GM18909 (cell line): ENCODE measurements at regions not wholly inside any gene's neighbourhood (a gene's known extent, or its start where the extent isn't known, plus 50 kb on each side); places are given as distances from the start of the nearest gene placed in this dataset.
A peak's percentile ranks its signal among the peaks of the same experiment; 100 is the strongest.

Source experiments
- ATAC-seq: cut with Tn5 transposase; IDR thresholded peaks from one replicate; pipeline ENCODE4 v1.9.1; 2021; ENCODE audit warnings: mild to moderate bottlenecking; ENCODE audit not compliant: unreplicated experiment, poor library complexity

DNA sequence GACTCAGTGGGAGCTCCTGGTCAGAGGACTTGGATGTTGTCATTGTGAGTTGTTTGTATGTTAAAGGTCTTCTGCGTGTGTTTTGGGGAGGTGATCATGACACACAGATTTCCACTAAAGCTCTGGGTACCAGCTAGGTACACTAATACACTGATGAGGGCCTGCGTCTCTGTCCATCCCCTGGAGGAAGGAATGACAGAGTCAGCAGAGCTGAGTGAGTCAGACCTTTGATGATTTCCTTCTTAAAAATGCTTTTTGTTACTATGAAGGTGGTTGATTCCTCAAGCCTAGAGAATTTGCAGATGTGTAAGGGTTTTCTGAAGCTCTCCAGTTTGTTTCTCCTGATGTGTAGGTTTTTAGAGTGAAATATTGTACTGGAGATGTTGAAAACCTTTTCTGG is 424.1 kb upstream of the TPM1 start:
- no peak for ATAC-seq

DNA sequence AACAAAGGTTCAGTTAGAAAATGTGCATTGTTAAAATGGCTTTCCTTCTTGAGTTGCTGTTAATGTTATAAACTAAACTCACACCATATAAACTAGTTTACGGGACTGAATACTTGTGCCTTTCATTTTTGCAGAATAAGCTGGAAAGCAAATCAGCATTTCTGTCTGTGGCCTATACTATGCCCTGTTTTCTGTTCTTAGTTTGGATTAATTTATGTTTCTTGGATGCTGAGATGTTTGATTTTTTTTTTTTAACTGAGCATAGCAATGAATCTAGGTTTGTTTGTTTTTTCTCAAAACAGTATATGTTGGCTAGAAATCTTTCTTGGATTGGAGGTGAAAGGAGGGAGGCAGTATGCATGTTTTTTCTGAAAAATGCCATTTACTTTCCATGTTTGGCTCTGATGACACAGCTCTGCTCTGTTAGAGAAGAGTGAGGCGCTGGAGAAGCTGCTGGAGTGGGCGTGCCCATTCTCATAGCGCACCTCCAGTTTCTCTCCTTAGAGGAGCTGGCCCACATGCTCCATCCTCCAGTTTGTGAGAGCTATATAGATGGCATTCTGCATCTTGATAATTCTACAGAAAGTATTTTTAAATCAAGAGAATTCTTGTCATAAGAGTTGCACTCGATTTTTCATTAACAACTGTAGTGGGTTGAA is 423.6 kb upstream of the TPM1 start:
- no peak for ATAC-seq

DNA sequence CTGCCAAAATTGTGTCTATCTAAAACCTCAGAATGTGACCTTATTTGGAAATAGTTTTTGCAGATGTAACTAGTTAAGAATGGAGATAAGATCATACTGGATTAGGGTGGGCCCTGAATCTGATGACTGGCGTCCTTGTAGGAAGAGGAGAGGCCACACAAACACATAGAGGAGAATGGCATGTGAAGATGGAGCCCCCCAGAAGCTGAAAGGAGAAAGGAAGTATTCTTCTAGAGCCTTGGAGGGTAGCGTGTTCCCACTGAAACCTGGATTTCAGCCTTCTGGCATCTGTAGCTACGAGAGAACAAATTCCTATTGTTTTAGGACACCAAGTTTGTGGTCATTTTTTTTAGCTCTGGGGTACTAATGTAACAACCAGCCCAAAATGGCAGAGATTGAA is 423.0 kb upstream of the TPM1 start:
- ATAC-seq, result no peak

DNA sequence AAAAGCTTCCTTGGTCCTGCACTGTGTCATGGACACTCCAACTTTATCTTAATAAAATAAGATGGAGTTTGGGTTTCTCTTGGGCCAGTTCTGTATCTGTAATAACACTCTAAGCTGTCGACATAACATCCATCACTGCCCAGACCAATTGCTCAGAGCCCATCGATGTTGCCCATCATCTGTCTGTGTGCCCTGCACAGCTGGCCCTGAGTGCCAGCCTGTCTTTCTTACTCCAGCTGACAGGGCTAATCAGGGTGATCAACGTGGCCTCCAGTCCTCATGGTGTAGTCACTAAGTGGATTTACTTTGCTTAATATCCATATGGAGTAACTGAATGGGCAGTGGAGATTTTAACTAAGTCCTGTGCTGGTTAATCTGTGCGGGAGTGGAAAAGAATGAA is 419.8 kb upstream of the TPM1 start:
- no peak for ATAC-seq

DNA sequence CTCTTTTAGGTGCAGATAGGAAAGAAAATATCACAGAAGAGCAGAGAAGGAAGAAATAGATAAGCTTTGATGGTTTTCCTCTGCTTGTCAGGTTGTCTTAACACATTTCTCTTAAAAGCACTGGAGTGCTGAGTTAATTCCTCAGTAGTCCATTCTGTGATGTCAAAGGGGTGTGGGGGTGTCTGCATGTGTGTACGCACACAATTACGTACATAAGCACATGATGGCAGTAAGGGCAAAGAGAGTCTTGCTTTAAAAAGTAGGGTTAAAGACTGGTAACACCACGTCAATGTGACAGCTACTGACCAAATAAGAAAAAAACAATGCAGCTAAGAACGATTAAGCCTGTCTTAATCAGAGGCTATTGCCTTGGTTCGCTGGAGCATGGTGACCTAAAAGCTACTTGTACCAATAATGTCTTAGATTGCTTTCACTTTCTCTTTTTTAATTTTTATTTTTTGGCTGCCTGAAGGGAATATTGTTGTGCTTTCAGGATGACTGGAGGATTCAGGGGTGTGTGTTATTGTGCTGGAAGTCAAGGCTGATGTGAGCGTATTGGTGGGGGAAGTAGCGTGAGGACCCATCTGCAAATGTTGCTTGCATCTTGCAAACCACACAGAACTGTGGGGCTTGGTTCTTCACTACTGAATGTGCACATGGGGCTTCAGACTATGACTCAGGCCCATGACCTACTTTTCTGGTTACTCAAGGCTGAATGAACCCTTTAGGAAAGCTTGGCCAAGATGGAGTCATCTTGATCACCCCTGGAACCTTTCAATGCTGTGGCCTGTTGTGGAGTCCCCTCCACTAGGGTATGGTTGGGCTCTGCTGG is 417.8 kb upstream of the TPM1 start:
- peak; percentile 46 for ATAC-seq

DNA sequence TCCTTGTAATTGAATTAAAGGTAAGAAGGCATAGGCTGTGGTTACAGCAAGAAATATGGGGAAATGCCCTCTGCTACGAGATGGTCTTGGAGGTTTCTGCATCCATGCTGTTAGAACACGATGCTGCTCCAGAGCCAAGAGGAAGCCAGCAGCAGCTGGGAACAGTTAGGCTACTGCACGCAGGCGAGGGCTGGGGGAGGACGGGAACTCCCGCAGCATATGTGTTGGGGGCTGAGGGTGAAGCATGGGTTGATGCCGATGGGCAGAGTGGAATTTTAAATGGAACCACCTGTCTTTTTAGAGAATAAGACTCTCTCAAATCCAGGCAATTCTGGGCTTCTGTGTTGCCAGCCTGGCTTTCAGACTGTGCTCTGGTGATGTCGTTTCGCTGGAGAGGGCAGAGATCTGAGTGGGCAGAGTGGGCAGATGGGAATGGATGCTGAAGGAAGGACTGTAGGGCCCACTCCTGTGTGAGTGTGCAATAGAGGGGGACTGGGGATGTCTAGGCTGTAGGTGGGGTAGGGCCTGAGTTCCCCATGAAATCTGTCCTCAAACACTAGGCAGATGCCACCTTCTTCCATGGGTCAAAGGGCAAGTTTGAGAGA is 417.0 kb upstream of the TPM1 start:
- no peak for ATAC-seq

DNA sequence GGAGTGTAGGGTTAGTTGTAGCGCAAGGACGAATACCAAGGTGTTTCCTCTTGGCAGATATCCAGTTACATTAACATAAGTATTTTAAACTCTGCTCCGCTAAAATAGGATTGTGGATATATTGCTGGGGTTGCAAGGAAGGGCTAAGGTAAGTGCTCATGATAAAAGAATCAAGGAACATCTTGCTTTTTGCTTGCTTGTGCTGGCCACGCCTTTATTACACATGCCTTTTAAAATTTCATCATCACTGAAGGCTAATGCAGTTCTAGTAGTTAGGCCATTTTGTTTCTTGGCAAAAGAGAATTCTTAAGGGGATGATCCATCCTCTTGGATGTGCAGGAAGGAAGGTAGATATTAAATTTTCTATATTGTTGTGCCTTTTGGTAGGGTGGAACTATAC is 415.6 kb upstream of the TPM1 start:
- ATAC-seq, result no peak

DNA sequence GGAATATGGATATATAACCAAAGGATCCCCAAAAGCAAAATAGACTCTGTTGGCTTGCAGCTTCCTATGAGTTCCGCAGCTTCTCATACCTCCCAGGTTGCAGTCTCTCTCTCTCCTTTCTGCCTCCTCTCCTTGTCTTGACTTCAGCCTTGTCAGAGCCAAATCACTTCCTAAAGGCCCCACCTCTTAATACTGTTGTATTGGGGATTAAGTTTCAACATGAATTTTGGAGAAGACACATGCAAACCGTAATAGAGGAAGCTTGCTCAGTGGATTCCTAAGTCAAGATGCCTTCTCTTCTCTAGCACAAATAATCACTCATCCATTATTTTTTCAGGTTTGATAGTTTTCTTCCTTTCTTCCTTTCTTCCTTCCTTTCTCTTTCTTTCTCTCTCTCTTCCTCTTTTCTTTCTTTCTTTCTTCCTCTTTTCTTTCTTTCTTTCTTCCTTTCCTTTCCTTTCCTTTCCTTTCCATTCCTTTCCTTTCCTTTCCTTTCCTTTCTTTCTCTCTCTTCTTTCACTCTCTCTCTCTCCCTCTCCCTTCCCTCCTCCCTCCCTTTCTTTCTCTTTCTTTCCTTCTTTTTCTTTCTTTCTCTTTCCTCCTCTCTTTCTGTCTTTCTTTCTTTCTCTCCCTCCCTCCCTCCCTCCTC is 411.3 kb upstream of the TPM1 start:
- ATAC-seq, result no peak

DNA sequence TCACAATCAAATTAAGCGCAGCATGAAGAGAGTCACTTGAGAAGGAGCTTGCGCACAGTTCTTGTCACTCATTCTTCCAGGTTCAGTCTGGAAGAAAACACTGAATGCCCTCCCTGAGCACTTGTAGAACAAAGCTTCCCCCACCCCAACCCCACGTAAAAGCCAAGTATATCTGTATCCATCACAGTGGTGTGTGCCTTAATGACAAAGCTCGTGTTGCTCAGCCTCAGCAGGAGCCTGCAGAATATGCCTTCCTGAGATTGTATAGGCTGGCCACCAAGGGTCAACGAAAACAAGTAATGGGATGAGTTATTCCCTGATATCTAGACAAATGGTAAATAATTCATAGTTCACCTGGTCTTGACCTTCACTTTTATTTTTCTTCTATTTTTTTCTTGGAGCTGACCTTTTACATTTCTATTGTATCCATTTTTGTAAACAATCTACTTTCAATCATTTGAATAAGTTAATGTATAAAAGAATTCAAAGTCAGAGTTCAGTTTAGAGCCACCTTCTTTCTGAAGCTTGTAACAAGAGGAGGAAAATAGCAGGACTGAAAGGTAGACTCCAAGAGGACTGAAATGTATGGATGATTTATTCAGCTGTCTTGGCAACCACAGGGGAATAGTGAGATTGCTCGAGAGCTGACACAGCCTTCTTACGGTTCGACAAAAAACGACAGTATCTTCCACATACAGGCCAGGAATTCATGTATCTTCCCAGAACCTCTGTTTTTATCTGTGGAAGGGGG is 405.5 kb upstream of the TPM1 start:
- ATAC-seq, result no peak

DNA sequence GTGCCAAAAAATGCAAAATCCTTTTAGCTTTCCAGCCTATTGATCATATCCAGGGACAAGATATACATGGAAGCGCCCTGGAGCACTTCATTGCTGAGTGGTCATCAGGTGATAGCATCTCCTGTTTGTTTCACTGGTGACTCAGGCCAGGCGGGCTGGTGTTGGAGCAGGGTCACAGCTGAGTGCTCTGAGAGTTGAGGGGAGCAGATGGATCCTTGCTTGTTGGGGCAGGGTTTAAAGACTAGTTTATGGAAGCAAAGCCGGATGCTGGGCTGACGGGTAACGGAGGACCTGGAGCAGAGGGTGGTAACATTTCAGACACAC is 405.0 kb upstream of the TPM1 start:
- no peak for ATAC-seq

DNA sequence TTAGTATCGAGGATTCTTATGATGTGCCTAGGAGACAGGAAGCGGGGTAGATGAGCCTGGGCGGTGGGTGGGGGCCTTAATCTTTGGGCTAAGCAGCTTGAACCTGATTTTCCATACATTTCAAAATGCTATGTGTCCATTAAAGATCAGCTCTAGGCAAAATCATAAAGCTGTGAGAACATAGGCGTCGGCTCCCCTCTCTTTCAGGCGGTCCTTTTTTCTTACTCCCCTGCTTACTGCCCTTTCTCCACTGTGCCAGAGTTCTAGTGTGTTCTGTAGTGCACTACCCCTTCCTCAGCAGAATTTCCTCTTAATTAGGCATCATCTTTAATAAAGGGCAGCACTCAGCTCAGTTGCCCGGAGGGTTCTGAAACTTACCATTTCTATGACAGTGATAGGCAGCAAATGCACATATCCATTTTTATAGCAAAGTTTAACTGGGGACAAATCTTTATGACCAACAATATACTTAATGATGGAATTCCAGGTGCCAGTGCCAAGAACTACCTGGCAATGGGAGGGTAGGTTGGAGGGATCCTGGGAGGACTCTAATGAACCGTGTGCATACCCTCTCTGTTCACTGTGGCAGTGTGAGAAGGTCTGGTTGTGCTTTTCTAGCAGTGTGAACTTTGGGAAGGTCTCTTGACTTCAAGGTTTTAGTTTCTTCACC is 404.5 kb upstream of the TPM1 start:
- ATAC-seq, result no peak

DNA sequence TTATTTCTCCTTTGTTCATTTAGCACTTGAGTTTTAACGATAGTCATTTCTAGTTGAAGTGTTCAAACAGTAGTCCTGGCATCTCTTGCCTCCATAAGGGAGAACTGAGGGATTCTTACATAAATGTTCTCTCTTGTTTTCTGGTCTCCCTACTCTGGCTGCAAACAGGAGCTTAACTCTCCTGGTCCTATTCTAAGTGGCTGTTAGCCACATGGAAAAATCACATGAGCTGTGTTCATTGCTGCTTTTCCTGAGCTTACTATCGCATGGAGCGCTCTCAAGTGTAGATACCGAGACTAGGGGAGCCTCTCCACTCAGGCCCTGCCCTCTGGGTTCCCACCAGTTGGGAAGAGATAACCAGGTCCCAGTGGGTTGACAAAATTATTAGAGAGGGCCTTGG is 403.1 kb upstream of the TPM1 start:
- no peak for ATAC-seq

DNA sequence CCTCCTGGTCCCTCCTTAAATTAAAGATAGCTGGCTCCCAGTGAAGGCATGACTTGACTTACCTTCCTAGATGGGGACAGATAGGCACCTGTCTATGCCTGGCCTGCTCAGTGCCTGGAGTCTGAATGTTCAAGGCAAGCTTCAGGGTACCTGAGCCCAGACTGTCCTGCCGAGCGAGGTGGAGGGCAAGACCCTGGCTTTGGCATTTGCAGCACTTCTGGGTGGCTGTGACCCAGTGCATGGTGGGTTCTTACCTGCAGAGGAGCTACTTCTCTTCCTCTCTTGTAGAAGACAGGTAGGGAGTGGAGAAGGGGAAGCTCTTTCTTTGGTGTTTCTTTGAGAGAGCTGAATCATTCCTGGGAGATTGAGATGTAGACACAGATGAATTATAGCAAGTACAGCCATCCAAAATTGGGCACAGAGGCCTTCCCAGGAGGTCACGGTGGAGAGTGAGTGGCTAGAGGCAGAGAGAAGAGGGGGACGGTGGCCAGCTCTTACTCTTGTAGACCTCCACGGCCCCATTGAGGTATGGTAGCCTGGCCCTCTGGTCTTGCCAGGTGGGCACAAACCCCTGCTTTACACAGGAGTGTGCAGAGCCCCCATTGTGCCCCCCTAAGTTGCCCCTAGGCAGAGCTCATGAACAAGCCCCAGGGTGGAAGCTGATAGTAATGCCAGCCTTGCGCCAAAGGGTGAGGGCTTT is 402.5 kb upstream of the TPM1 start:
- no peak for ATAC-seq

DNA sequence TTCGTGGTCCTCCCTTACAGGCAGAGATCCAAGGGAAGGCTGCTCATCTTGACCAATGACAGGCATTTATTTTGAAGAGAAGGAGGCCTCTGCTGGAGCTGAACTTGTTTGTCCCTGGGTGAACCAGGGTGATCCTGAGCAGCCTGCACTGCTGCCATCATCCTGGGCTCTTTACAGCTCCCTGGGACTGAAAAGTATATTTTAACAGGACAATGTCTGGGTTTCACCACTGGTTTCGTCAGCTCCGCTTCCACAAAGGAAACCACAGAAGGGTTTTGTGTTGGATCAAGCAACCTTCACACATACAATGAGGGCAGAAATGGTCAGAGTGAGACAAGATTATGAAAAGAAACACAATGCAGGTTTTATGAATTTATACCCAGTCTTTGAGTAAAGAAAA is 400.7 kb upstream of the TPM1 start:
- no peak for ATAC-seq

DNA sequence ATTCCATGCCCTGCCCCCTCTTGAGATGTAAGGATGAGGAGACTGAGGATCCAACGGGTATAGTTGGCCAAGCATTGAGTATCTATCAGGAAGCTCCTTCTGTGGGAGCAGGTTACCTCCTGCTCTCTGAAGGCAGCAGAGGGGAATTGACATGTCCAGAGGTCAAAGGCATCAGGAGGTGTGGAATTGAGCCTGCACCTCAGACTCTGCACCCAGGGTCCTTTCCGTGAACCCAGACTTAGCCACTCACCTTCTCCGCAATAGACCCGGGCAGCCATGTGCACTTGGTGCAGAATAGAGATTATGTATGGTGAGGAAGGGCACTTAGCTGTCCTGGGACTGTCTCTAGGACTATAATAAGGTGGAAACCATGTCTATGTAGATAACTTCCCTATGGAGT is 399.0 kb upstream of the TPM1 start:
- no peak for ATAC-seq

DNA sequence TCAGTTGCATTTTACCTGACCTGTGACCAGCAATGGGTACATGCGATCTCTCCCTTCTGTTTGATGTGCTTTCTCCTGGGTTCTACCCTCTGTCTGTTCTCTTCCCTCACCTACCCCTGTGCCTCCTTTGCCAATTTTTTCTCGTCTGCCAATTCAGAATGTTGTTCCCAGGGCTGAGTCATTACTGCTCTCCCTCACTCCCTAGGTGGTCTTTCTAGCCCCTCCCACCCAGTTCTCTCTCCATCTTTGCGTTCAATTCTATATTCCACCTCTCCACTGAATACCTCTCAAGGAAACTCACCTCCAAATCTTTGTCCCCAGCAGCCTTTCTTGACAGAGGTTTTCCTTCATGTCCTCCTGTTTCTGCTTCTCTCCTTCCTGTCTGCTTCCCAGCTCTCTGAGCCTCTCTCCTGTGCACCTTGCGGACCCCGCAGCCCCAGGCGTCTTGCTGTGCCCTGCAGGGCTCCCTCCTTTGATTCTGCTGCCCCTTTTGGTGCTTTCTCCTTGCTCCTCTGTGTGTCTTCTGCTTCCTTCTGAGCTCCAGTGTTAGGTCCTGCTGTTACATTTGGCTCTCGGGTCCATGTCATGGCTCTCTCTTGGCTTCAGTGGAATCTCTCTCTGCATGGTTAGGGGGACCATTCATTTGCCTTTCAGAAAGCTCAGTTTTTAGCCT is 398.2 kb upstream of the TPM1 start:
- ATAC-seq, result no peak

DNA sequence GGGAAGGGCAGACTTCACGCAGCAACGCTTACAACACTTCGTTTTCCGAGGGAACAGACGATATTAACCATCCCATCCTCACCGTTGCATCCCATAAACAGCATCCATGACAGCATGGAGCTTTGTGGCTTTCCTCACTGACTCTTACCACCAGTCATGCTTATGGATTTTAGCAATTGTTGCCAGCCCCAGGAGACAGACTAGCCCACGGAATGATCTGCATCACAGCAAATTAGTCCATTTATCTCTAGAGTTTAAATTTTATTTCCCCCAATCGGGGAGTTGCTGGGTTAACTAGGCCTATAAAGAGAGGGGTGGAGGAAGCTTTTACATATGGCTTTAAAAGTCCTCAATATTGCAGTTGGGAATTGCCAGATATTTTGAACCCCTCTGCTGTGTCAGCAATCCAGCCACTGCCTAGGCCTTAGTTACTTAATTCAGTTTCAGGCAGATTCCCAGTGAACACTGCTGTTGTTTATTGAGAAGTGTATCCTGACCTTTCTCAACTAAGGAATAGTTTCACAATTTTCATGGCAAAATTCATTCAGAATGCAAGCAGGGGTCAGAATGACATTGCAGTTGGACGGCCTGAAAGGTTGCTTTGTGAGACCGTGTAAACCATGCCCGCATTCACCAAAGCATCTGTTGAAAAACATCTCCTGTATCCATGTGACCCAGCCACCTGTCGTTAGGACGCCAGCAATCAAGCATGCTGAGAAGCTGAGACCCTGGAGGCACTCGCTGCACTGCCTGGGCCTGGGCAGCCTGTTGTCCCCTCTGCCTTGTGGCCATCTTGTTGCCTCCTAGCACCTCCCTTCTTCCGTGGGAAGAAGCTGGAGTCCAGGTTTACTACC is 397.4 kb upstream of the TPM1 start:
- no peak for ATAC-seq

DNA sequence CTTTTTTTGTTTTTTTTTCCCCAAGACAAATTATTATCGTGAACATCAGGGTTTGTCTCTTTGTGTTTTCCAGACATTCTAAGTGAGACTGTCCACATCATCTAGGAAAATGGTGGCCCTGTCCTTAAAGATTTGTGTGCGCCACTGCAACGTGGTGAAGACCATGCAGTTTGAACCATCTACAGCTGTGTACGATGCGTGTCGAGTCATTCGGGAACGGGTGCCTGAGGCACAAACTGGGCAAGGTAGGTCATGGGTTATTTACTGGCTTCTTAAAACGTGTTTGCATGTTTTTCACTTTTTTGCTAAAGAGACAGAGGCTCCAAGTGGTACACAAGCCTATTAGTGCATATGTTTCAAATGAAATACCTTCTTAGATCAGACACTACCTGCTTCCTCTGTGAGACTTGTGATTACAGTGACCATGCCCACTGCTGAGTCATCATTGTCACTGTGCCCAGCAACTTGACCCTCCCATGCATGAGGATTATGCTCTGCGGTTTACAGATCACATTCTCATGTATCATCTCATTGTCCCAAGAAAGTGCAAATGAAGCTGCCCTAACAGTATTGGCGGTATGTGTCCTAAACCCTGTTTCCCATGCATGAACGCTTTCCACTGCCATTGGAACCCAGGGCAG is 395.2 kb upstream of the TPM1 start:
- ATAC-seq, result no peak
